AG09309 (cell line): ENCODE measurements at regions not wholly inside any gene's neighbourhood (a gene's known extent, or its start where the extent isn't known, plus 50 kb on each side); places are given as distances from the start of the nearest gene placed in this dataset.

ENCODE experiments used
- DNase-seq: peaks from one replicate; pipeline ENCODE4 v3.0.0-alpha.2; 2010; ENCODE audit warnings: low read depth
- H3K4me3 ChIP-seq: 2 replicates; pipeline ENCODE4 v1.5.1; 2011; ENCODE audit warnings: mild to moderate bottlenecking, low read depth, low read length, moderate library complexity; ENCODE audit not compliant: control insufficient read depth
- CTCF ChIP-seq: IDR thresholded peaks from 2 replicates; pipeline ENCODE4 v1.5.1; 2011; ENCODE audit warnings: mild to moderate bottlenecking, low read depth, low read length, inconsistent platforms; ENCODE audit not compliant: insufficient read depth, control insufficient read depth; ENCODE audit errors: missing control alignments

- no peak for TF ChIP-seq CTCF
- no peak overlapping the region for H3K4me3 ChIP-seq
- no peak for DNase-seq
Observed at GRCh38 chr4:156623376-156623775, 348.2 kb downstream of the PDGFC start.

DNA sequence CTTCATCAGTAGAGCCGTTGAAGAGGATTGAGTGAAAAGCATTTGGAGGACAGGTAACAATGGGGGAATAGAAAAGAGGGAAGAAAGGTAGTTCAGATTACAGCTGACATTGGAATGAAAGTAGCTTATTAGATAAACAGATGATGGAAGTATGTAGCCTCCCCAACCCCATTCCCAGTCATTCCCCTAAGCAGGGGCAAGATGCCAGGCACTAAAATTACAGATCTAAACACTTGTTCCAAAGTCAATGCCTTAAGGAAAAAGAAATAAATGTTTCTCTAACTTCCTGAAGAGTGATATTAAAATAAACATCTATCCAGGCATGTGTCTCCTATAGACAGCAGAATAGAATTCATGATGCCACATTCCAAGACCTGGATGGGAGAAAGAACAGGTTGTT, 350.8 kb downstream of the PDGFC start:
- no peak for TF ChIP-seq CTCF
- H3K4me3 ChIP-seq = no peak overlapping the region
- no peak for DNase-seq

- DNase-seq = no peak
- no peak for TF ChIP-seq CTCF
- H3K4me3 ChIP-seq = no peak overlapping the region
Observed at GRCh38 chr4:156619154-156619934, 352.3 kb downstream of the PDGFC start.

DNA sequence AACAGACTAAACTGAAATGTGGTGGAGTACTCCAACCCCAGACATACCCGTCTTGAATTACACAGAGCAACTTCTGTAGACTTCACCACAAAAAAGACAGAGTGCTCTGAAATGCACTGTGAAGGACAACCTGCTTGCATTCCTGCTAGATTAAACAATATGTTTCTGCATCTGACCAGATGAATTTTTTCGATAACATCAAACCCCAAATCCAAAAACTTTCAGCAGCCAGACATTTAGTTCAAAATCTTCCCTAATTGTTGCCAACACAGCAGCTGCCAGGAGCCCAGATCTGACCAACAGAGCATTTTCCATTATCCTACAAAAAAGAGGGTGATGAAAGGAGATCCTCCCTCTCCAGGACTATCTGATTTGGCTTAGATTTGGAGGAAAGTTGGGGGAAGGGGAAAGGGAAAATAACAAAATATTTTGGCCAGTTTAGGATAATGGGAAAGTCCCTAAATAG, 356.5 kb downstream of the PDGFC start:
- no peak overlapping the region for H3K4me3 ChIP-seq

GRCh38 chr4:156614536-156614935, 357.1 kb downstream of the PDGFC start:
- no peak for DNase-seq
- TF ChIP-seq CTCF = no peak
- no peak overlapping the region for H3K4me3 ChIP-seq

More for the DNA sequence above, 356.5 kb downstream of the PDGFC start:
- DNase-seq = peak; percentile 96
- TF ChIP-seq CTCF = no peak

- TF ChIP-seq CTCF = no peak
- DNase-seq = no peak
- no peak overlapping the region for H3K4me3 ChIP-seq
Observed at GRCh38 chr4:156609421-156609820, 362.2 kb downstream of the PDGFC start.
